Lung (tissue), 11 donors: ENCODE measurements at regions not wholly inside any gene's neighbourhood (a gene's known extent, or its start where the extent isn't known, plus 50 kb on each side); places are given as distances from the start of the nearest gene placed in this dataset.

Experiments
- ATAC-seq: fragments of 200-7000 bp; cut with Tn5 transposase; one replicate; pipeline ENCODE4 v1.9.1; 2020; ENCODE audit warnings: moderate number of reproducible peaks; ENCODE audit not compliant: insufficient read depth, low FRiP score
- DNase-seq, 3 donors: peaks; one replicate each; pipeline ENCODE4 v3.0.0-alpha.2; 2013 to 2017
- H3K27ac ChIP-seq, 2 donors: one replicate each; pipeline ENCODE4 v1.5.1; 2013; ENCODE audit warnings: mild to moderate bottlenecking in 2 of 2, moderate library complexity in 2 of 2, control low read depth in 1 of 2, inconsistent platforms in 1 of 2, low read depth in 1 of 2, low read length in 1 of 2
- H3K27me3 ChIP-seq, 3 donors: one replicate each; pipeline ENCODE4 v1.5.1; 2013; ENCODE audit warnings: low read length in 2 of 3; ENCODE audit not compliant: control insufficient read depth in 3 of 3, insufficient read depth in 3 of 3
- H3K36me3 ChIP-seq, 4 donors: one replicate each; pipeline ENCODE4 v1.5.1; 2013; ENCODE audit warnings: low read length in 4 of 4, mild to moderate bottlenecking in 1 of 4, moderate library complexity in 1 of 4; ENCODE audit not compliant: control insufficient read depth in 4 of 4, insufficient read depth in 4 of 4
- H3K4me1 ChIP-seq, 5 donors: one replicate each; pipeline ENCODE4 v1.5.1; 2013; ENCODE audit warnings: low read length in 5 of 5, mild to moderate bottlenecking in 2 of 5, moderate library complexity in 1 of 5; ENCODE audit not compliant: control insufficient read depth in 5 of 5, insufficient read depth in 5 of 5
- H3K4me3 ChIP-seq: one replicate; pipeline ENCODE4 v1.5.1; 2013; ENCODE audit warnings: mild to moderate bottlenecking, control low read depth, moderate library complexity
- H3K9ac ChIP-seq, 2 donors: one replicate each; pipeline ENCODE4 v1.5.1; 2013; ENCODE audit warnings: low read length in 2 of 2, control low read depth in 1 of 2; ENCODE audit not compliant: insufficient read depth in 1 of 2
- H3K9me3 ChIP-seq, 4 donors: one replicate each; pipeline ENCODE4 v1.5.1; 2013; ENCODE audit warnings: low read length in 3 of 4, mild to moderate bottlenecking in 1 of 4, moderate library complexity in 1 of 4; ENCODE audit not compliant: control insufficient read depth in 4 of 4, insufficient read depth in 3 of 4
- CTCF ChIP-seq: IDR thresholded peaks from 2 replicates; pipeline ENCODE4 v1.5.1; 2012; ENCODE audit warnings: mild to moderate bottlenecking; ENCODE audit errors: control extremely low read depth, extremely low read depth
- WGBS, 2 donors: extraction: QIAGEN DNeasy Blood & Tissue Kit; methylation state at CpG; one replicate each; pipeline ENCODE4 v1.1.7; 2013; 5-methylcytosine and 5-hydroxymethylcytosine counted together
- donor health status: control.
- donor health status: control.
- donor health status: Bipolar disorder and iron deficiency.
- donor health status: healthy.
- donor health status: DM: yes; HTN: yes; CAD: no.

GRCh38 chr1:232211149-232211548, 418.8 kb downstream of the SIPA1L2 start:
- Histone ChIP-seq H3K9ac (no peak overlapping the region), H3K27me3 (no peaks in the 10 kb centered on the region), H3K4me3 (no peak overlapping the region), H3K27ac (no peak overlapping the region), H3K9me3 (no peaks in the 10 kb centered on the region), H3K36me3 (no peaks in the 10 kb centered on the region), H3K4me1 (peaks cover 0 to 7% (median 5%) of the 10 kb centered on the region in 5 donors)
- ATAC-seq (no peak), DNase-seq (no peak)
- 86 to 95% methylated on average over 2 of the region's 2 CpGs for whole genome bisulfite sequencing, 2 donors
- no peak for TF ChIP-seq CTCF

- 73 to 83% methylated on average over 4 of the region's 4 CpGs for WGBS, 2 donors
- DNase-seq: no peak
These were observed 420.6 kb downstream of the SIPA1L2 start for GRCh38 chr1:232209357-232209756.

GRCh38 chr1:232207073-232207866, 422.7 kb downstream of the SIPA1L2 start:
- TF ChIP-seq CTCF: no peak
- Histone ChIP-seq H3K9ac (no peak overlapping the region), H3K36me3 (no peaks in the 10 kb centered on the region), H3K27ac (no peak overlapping the region), H3K27me3 (no peaks in the 10 kb centered on the region), H3K9me3 (peaks cover 0 to 5% (median 2%) of the 10 kb centered on the region in 4 donors), H3K4me3 (no peak overlapping the region), H3K4me1 (peaks cover 0 to 7% (median 5%) of the 10 kb centered on the region in 5 donors)
- 81 to 87% methylated on average over 8 of the region's 8 CpGs for WGBS, 2 donors
- ATAC-seq (no peak), DNase-seq (peak in 2 of 3 donors; percentile 27 to 53)

More at GRCh38 chr1:232209357-232209756, 420.6 kb downstream of the SIPA1L2 start:
- no peak overlapping the region for H3K4me3 ChIP-seq
- no peak overlapping the region for H3K27ac ChIP-seq
- no peaks in the 10 kb centered on the region for H3K27me3 ChIP-seq
- no peak for TF ChIP-seq CTCF
- no peaks in the 10 kb centered on the region for H3K9me3 ChIP-seq
- no peaks in the 10 kb centered on the region for H3K36me3 ChIP-seq
- peaks cover 0 to 7% (median 5%) of the 10 kb centered on the region in 5 donors for H3K4me1 ChIP-seq
- no peak for ATAC-seq
- H3K9ac ChIP-seq: no peak overlapping the region

- Histone ChIP-seq H3K36me3 (no peaks in the 10 kb centered on the region), H3K4me1 (peaks cover 0 to 4% (median under 1%) of the 10 kb centered on the region in 5 donors), H3K4me3 (no peak overlapping the region), H3K27me3 (no peaks in the 10 kb centered on the region), H3K9ac (no peak overlapping the region), H3K9me3 (peaks cover 0 to 10% (median 7%) of the 10 kb centered on the region in 4 donors), H3K27ac (no peak overlapping the region)
- DNase-seq: no peak
- TF ChIP-seq CTCF: no peak
- ATAC-seq: no peak
These were observed 425.7 kb downstream of the SIPA1L2 start for GRCh38 chr1:232204269-232204668.
